HepG2 (cell line): ENCODE measurements at regions not wholly inside any gene's neighbourhood (a gene's known extent, or its start where the extent isn't known, plus 50 kb on each side); places are given as distances from the start of the nearest gene placed in this dataset.

Experiments used
- ATAC-seq: fragments of 200-7000 bp; cut with Tn5 transposase; 3 replicates; pipeline ENCODE4 v1.9.1; 2020; ENCODE audit warnings: mild to moderate bottlenecking, moderate library complexity
- BruUV-seq: library from RNA; stranded (reverse); fragments of 400-500 nt; replicated peaks from 2 replicates; lab custom pipeline; 2021; lab: Mats Ljungman, UMichigan
- CTCF ChIA-PET: fragments of 300-600 bp; formaldehyde crosslinking; extraction: SDS; loops from one replicate; lab custom pipeline; 2021; ENCODE audit warnings: low total read pairs, inconsistent platforms, low intra/inter-chr PET ratio; lab: Yijun Ruan, JAX
- POLR2A ChIA-PET: fragments of 350-600 bp; sonication (Branson Sonifier 250); formaldehyde crosslinking; loops from one replicate; lab custom pipeline; 2020; ENCODE audit warnings: antibody characterized with exemption, inconsistent platforms; lab: Yijun Ruan, JAX
- DNase-seq: peaks from one replicate; pipeline ENCODE4 v3.0.0-alpha.2; 2015; ENCODE audit warnings: low spot score
- FAIRE-seq: peaks from 3 replicates; lab custom pipeline; 2011; peaks lifted over from hg19 to GRCh38; lab: Jason Lieb, UNC
- H2AFZ ChIP-seq: one replicate; pipeline ENCODE4 v1.6.1; 2011; ENCODE audit warnings: low read length, inconsistent platforms
- H3K27ac ChIP-seq: fragments of 300-600 bp; 3 replicates; pipeline ENCODE4 v1.8.0; 2011; ENCODE audit warnings: mixed run types, mild to moderate bottlenecking, mixed read lengths, low read length, inconsistent platforms; ENCODE audit not compliant: insufficient read depth; ENCODE audit errors: extremely low read length
- H3K27me3 ChIP-seq, 2 experiments: fragments of 200-600 bp in 1 of 2; 2 replicates in 1 of 2; 3 replicates in 1 of 2; pipeline versions ENCODE4 v1.6.0 to v1.8.0; 2011; ENCODE audit warnings: low read length in 2 of 2, mild to moderate bottlenecking in 2 of 2, moderate library complexity in 2 of 2, inconsistent platforms in 1 of 2; ENCODE audit not compliant: insufficient read depth in 2 of 2, control insufficient read depth in 1 of 2
- H3K36me3 ChIP-seq, 2 experiments: fragments of 200-600 bp in 1 of 2; replicated peaks in 1 of 2; 2 replicates in 1 of 2; 3 replicates in 1 of 2; pipeline versions ENCODE4 v1.5.1 to v1.8.0; 2011; ENCODE audit warnings: low read length in 2 of 2, inconsistent platforms in 1 of 2; ENCODE audit not compliant: insufficient read depth in 2 of 2, control insufficient read depth in 1 of 2
- H3K4me1 ChIP-seq: 2 replicates; pipeline ENCODE4 v1.5.1; 2012; ENCODE audit warnings: low read length, inconsistent platforms; ENCODE audit not compliant: insufficient read depth
- H3K4me2 ChIP-seq: 2 replicates; pipeline ENCODE4 v1.6.0; 2011; ENCODE audit warnings: low read depth, low read length, inconsistent platforms
- H3K4me3 ChIP-seq, 3 experiments: fragments of 200-600 bp in 1 of 3; sonication (generic), shearing (Covaris generic) in 1 of 3; replicated peaks in 1 of 3; 2 replicates each; pipeline ENCODE4 v1.5.1; 2011 to 2016; ENCODE audit warnings: low read length in 3 of 3, inconsistent platforms in 2 of 3, low read depth in 2 of 3, mild to moderate bottlenecking in 2 of 3, control low read depth in 1 of 3, mixed read lengths in 1 of 3; ENCODE audit not compliant: insufficient read depth in 1 of 3
- H3K79me2 ChIP-seq: one replicate; pipeline ENCODE4 v1.6.1; 2011; ENCODE audit warnings: low read length, inconsistent platforms; ENCODE audit not compliant: insufficient read depth
- H3K9ac ChIP-seq: 2 replicates; pipeline ENCODE4 v1.6.0; 2011; ENCODE audit warnings: mild to moderate bottlenecking, low read depth, low read length, inconsistent platforms; ENCODE audit not compliant: insufficient read depth
- H3K9me3 ChIP-seq: 2 replicates; pipeline ENCODE4 v1.5.1; 2012; ENCODE audit warnings: mild to moderate bottlenecking, low read length
- H4K20me1 ChIP-seq: 2 replicates; pipeline ENCODE4 v1.6.0; 2011; ENCODE audit warnings: inconsistent platforms, mild to moderate bottlenecking, low read length, moderate library complexity; ENCODE audit not compliant: insufficient read depth
- ARID5B ChIP-seq: IDR thresholded peaks from 2 replicates; pipeline ENCODE4 v1.4.0; 2020; ENCODE audit warnings: mild to moderate bottlenecking, missing genetic modification reagents
- E2F2 ChIP-seq: sonication (generic); formaldehyde crosslinking; IDR thresholded peaks from 2 replicates; pipeline ENCODE4 v1.4.0; 2020; ENCODE audit warnings: missing genetic modification reagents, borderline replicate concordance
- JDP2 ChIP-seq: sonication (generic); formaldehyde crosslinking; IDR thresholded peaks from 2 replicates; pipeline ENCODE4 v1.8.1; 2022; ENCODE audit warnings: missing genetic modification reagents, borderline replicate concordance
- MAF1 ChIP-seq: sonication (generic); formaldehyde crosslinking; IDR thresholded peaks from 2 replicates; pipeline ENCODE4 v1.5.0; 2020; ENCODE audit warnings: missing genetic modification reagents, borderline replicate concordance
- MXI1 ChIP-seq: IDR thresholded peaks from 3 replicates; pipeline ENCODE4 v1.6.1; 2012; ENCODE audit warnings: low read depth, low read length, inconsistent platforms, borderline replicate concordance
- NR2F6 ChIP-seq, 2 experiments: IDR thresholded peaks; 2 replicates each; pipeline ENCODE4 v1.6.1; 2016; ENCODE audit warnings: antibody characterized with exemption in 1 of 2, mild to moderate bottlenecking in 1 of 2
- RORA ChIP-seq: sonication (generic); formaldehyde crosslinking; IDR thresholded peaks from 2 replicates; pipeline ENCODE4 v1.5.0; 2020; ENCODE audit warnings: mild to moderate bottlenecking, missing genetic modification reagents, moderate library complexity
- SSRP1 ChIP-seq: IDR thresholded peaks from 2 replicates; pipeline ENCODE4 v1.6.1; 2016; ENCODE audit warnings: control low read depth
- THAP11 ChIP-seq: IDR thresholded peaks from 2 replicates; pipeline ENCODE4 v1.6.1; 2016; ENCODE audit warnings: missing biosample characterization, missing genetic modification reagents
- ZNF549 ChIP-seq: sonication (generic); formaldehyde crosslinking; IDR thresholded peaks from 2 replicates; pipeline ENCODE4 v1.5.0; 2020; ENCODE audit warnings: missing genetic modification reagents
- ZNF562 ChIP-seq: sonication (generic); formaldehyde crosslinking; IDR thresholded peaks from 2 replicates; pipeline ENCODE4 v1.8.0; 2022; ENCODE audit warnings: missing genetic modification reagents, borderline replicate concordance
- WGBS: methylation state at CpG from one replicate; pipeline ENCODE4 v1.1.6; 2017; ENCODE audit warnings: low lambda C conversion rate; 5-methylcytosine and 5-hydroxymethylcytosine counted together
- in situ Hi-C: cut with HindIII; loops from 2 replicates; pipeline ENCODE4 v1.10.0; 2017; ENCODE audit warnings: low pct_unique_long_range_greater_than_20kb; ENCODE audit not compliant: extremely low pct_ligation_motif_present
- intact Hi-C: fragments of 100-400 bp; cut with micrococcal nuclease; formaldehyde crosslinking; loops from one replicate; pipeline ENCODE4 v1.10.0; 2022; ENCODE audit not compliant: unreplicated experiment

- no peak for TF ChIP-seq ZNF562 (CRISPR knock-in tag)
- no peak for TF ChIP-seq RORA (CRISPR knock-in tag)
- TF ChIP-seq NR2F6 (IDR thresholded peaks at IDR 0.05): no peak
- no peak for TF ChIP-seq NR2F6 (CRISPR knock-in tag; IDR thresholded peaks at IDR 0.05)
- TF ChIP-seq ZNF549: no peak
Measured at GRCh38 chr1:82494117-82494516, 693.4 kb downstream of the ADGRL2 start (continued).

- FAIRE-seq (no peak), DNase-seq (no peak), ATAC-seq (no peak)
- H3K27ac ChIP-seq: no peak overlapping the region
- in situ Hi-C loops (no loop called here), intact Hi-C loops (no loop called here)
- no peaks in the 10 kb centered on the region for H3K36me3 ChIP-seq
- POLR2A ChIA-PET: no interaction called here
- peaks cover 95% of the 10 kb centered on the region for H3K9me3 ChIP-seq
- no peaks in the 10 kb centered on the region for H3K79me2 ChIP-seq
- H3K4me2 ChIP-seq: no peak overlapping the region
- H2AFZ ChIP-seq: no peak overlapping the region
- H3K4me3 ChIP-seq: no peak overlapping the region
- H4K20me1 ChIP-seq: no peaks in the 10 kb centered on the region
- no TSS peak for BruUV-seq
- H3K4me1 ChIP-seq: no peaks in the 10 kb centered on the region
- no peaks in the 10 kb centered on the region for H3K27me3 ChIP-seq
- CTCF ChIA-PET: no interaction called here
- WGBS: 3% methylated on average over 2 of the region's 2 CpGs
- H3K9ac ChIP-seq: no peak overlapping the region
- TF ChIP-seq JDP2 (no peak), THAP11 (no peak), SSRP1 (CRISPR knock-in tag) (no peak), MXI1 (no peak), MAF1 (CRISPR knock-in tag) (no peak), ARID5B (no peak), E2F2 (CRISPR knock-in tag) (no peak)
Measured at GRCh38 chr1:82492159-82492558, 691.4 kb downstream of the ADGRL2 start.
